ENCODE measurements at regions not wholly inside any gene's neighbourhood (a gene's known extent, or its start where the extent isn't known, plus 50 kb on each side); places are given as distances from the start of the nearest gene placed in this dataset.

DNA sequence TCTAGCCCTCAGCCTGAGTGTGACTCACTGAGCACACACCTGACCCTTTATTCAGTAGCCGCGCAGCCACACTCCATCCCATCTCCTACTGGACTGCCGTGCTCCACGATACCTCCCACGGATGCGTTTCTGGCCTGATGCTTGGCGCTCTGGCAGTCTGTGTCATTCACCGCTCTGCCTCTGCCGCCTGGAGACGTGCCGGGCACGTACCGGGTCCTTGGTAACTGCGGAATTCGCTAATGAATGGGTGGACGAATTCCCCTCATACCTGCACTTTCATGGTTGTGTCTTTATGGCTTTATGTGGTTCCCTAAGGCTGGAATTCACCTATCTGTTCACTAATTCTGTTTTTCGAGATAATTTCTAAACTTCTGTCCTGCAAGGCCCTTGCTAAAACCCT lies 405.7 kb downstream of the QKI start:
- H3K4me2 ChIP-seq (ENCODE audit: low read length) = no peak overlapping the region
- H3K27me3 ChIP-seq (ENCODE audit: insufficient read depth, low read depth, low read length) = no peaks in the 10 kb centered on the region
- no peak overlapping the region for H3K9ac ChIP-seq (ENCODE audit: low read length)
- no peak overlapping the region for H3K4me3 ChIP-seq (ENCODE audit: low read length)
- H4K20me1 ChIP-seq (ENCODE audit: insufficient read depth) = no peaks in the 10 kb centered on the region
- no peaks in the 10 kb centered on the region for H3F3A ChIP-seq (ENCODE audit: insufficient read depth, low read length, poor library complexity, severe bottlenecking)
- H3K9me2 ChIP-seq (ENCODE audit: insufficient read depth, low read length) = no peaks in the 10 kb centered on the region
- no peaks in the 10 kb centered on the region for H3K36me3 ChIP-seq (ENCODE audit: insufficient read depth, low read length)
- no peaks in the 10 kb centered on the region for H3K9me3 ChIP-seq (ENCODE audit: low read length)
- TF ChIP-seq TAF1 (IDR thresholded peaks at IDR 0.05; ENCODE audit: low read depth) (no peak), EZH2 (IDR thresholded peaks at IDR 0.05; ENCODE audit: borderline replicate concordance, insufficient read depth, low read length, poor library complexity, severe bottlenecking) (no peak), EP300 (conservative IDR thresholded peaks at IDR 0.05; ENCODE audit: poor library complexity, severe bottlenecking) (no peak), MXI1 (conservative IDR thresholded peaks at IDR 0.05; ENCODE audit: poor library complexity, severe bottlenecking) (no peak), SMC3 (conservative IDR thresholded peaks at IDR 0.05; ENCODE audit: poor library complexity) (no peak), POLR2AphosphoS5 (IDR thresholded peaks at IDR 0.05) (no peak), RAD21 (conservative IDR thresholded peaks at IDR 0.05) (no peak)
- TF ChIP-seq, protein P1, sequence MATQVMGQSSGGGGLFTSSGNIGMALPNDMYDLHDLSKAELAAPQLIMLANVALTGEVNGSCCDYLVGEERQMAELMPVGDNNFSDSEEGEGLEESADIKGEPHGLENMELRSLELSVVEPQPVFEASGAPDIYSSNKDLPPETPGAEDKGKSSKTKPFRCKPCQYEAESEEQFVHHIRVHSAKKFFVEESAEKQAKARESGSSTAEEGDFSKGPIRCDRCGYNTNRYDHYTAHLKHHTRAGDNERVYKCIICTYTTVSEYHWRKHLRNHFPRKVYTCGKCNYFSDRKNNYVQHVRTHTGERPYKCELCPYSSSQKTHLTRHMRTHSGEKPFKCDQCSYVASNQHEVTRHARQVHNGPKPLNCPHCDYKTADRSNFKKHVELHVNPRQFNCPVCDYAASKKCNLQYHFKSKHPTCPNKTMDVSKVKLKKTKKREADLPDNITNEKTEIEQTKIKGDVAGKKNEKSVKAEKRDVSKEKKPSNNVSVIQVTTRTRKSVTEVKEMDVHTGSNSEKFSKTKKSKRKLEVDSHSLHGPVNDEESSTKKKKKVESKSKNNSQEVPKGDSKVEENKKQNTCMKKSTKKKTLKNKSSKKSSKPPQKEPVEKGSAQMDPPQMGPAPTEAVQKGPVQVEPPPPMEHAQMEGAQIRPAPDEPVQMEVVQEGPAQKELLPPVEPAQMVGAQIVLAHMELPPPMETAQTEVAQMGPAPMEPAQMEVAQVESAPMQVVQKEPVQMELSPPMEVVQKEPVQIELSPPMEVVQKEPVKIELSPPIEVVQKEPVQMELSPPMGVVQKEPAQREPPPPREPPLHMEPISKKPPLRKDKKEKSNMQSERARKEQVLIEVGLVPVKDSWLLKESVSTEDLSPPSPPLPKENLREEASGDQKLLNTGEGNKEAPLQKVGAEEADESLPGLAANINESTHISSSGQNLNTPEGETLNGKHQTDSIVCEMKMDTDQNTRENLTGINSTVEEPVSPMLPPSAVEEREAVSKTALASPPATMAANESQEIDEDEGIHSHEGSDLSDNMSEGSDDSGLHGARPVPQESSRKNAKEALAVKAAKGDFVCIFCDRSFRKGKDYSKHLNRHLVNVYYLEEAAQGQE (IDR thresholded peaks at IDR 0.05; ENCODE audit: borderline replicate concordance) = no peak
- TF ChIP-seq, protein P2, sequence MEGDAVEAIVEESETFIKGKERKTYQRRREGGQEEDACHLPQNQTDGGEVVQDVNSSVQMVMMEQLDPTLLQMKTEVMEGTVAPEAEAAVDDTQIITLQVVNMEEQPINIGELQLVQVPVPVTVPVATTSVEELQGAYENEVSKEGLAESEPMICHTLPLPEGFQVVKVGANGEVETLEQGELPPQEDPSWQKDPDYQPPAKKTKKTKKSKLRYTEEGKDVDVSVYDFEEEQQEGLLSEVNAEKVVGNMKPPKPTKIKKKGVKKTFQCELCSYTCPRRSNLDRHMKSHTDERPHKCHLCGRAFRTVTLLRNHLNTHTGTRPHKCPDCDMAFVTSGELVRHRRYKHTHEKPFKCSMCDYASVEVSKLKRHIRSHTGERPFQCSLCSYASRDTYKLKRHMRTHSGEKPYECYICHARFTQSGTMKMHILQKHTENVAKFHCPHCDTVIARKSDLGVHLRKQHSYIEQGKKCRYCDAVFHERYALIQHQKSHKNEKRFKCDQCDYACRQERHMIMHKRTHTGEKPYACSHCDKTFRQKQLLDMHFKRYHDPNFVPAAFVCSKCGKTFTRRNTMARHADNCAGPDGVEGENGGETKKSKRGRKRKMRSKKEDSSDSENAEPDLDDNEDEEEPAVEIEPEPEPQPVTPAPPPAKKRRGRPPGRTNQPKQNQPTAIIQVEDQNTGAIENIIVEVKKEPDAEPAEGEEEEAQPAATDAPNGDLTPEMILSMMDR (IDR thresholded peaks at IDR 0.05; ENCODE audit: poor library complexity, severe bottlenecking) = no peak
- no peak overlapping the region for H2AFZ ChIP-seq (ENCODE audit: low read depth, low read length)
- no peaks in the 10 kb centered on the region for H3K79me2 ChIP-seq (replicated peaks; ENCODE audit: insufficient read depth, low read length)
- peak overlapping the region; percentile 27 for H3K27ac ChIP-seq (ENCODE audit: low read length)

DNA sequence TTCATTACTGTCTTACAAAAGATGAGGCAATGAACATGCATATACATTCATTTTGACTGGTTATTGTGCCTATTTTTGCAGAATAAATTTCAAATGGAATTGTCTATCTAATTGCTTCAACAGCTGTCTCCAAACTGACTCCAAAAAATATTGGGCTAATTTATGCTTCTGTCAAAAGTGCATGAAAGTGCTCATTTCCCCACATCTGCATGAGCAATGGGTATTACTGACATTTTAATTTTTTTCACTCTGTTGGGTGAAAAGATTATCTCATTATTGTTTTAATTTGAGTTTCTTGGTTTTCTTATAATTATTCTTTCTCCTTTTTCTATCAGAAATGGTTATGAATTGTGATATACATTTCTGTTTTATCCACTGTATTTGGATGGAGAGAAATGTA lies 404.2 kb downstream of the QKI start:
- H3K4me2 ChIP-seq (ENCODE audit: low read length) = no peak overlapping the region
- no peak overlapping the region for H3K4me3 ChIP-seq (ENCODE audit: low read length)
- no peaks in the 10 kb centered on the region for H3K79me2 ChIP-seq (replicated peaks; ENCODE audit: insufficient read depth, low read length)
- H3K9me3 ChIP-seq (ENCODE audit: low read length) = no peaks in the 10 kb centered on the region
- no peak overlapping the region for H3K27ac ChIP-seq (ENCODE audit: low read length)
- no peaks in the 10 kb centered on the region for H4K20me1 ChIP-seq (ENCODE audit: insufficient read depth)
- H3K9me2 ChIP-seq (ENCODE audit: insufficient read depth, low read length) = no peaks in the 10 kb centered on the region
- H3F3A ChIP-seq (ENCODE audit: insufficient read depth, low read length, poor library complexity, severe bottlenecking) = no peaks in the 10 kb centered on the region
- H2AFZ ChIP-seq (ENCODE audit: low read depth, low read length) = no peak overlapping the region
- TF ChIP-seq TAF1 (IDR thresholded peaks at IDR 0.05; ENCODE audit: low read depth) (no peak), POLR2AphosphoS5 (IDR thresholded peaks at IDR 0.05) (no peak), MXI1 (conservative IDR thresholded peaks at IDR 0.05; ENCODE audit: poor library complexity, severe bottlenecking) (no peak), SMC3 (conservative IDR thresholded peaks at IDR 0.05; ENCODE audit: poor library complexity) (no peak), EZH2 (IDR thresholded peaks at IDR 0.05; ENCODE audit: borderline replicate concordance, insufficient read depth, low read length, poor library complexity, severe bottlenecking) (no peak), RAD21 (conservative IDR thresholded peaks at IDR 0.05) (no peak), EP300 (conservative IDR thresholded peaks at IDR 0.05; ENCODE audit: poor library complexity, severe bottlenecking) (no peak)
- TF ChIP-seq, protein P1 (IDR thresholded peaks at IDR 0.05; ENCODE audit: borderline replicate concordance) = no peak
- TF ChIP-seq, protein P2 (IDR thresholded peaks at IDR 0.05; ENCODE audit: poor library complexity, severe bottlenecking) = no peak
- no peaks in the 10 kb centered on the region for H3K27me3 ChIP-seq (ENCODE audit: insufficient read depth, low read depth, low read length)
- H3K36me3 ChIP-seq (ENCODE audit: insufficient read depth, low read length) = no peaks in the 10 kb centered on the region
- no peak overlapping the region for H3K9ac ChIP-seq (ENCODE audit: low read length)

All from neural cell (in vitro differentiated cells).